NB4 (cell line): ENCODE measurements at regions not wholly inside any gene's neighbourhood (a gene's known extent, or its start where the extent isn't known, plus 50 kb on each side); places are given as distances from the start of the nearest gene placed in this dataset.
"Not testable (repeated sequence)": the region's sequence is repeated elsewhere in the genome, so short reads cannot be mapped to it uniquely, and the experiment has no call there.

Source experiments
- CTCF ChIP-seq: IDR thresholded peaks from one replicate; pipeline ENCODE4 v1.5.1; 2012; ENCODE audit warnings: low read depth, low read length
- MAX ChIP-seq: IDR thresholded peaks from 2 replicates; pipeline ENCODE4 v1.6.1; 2011; ENCODE audit warnings: low read depth, low read length
- MYC ChIP-seq: IDR thresholded peaks from 2 replicates; pipeline ENCODE4 v1.6.1; 2011; ENCODE audit warnings: low read depth, low read length
- POLR2A ChIP-seq: IDR thresholded peaks from 2 replicates; pipeline ENCODE4 v1.6.1; 2011; ENCODE audit warnings: mild to moderate bottlenecking; ENCODE audit not compliant: insufficient read length; ENCODE audit errors: extremely low read depth

- not testable (repeated sequence) for TF ChIP-seq CTCF, POLR2A, MAX, MYC
Observed at GRCh38 chr17:22226477-22226876, 534.2 kb downstream of the KCNJ18 start.
